Upper lobe of right lung (tissue), 1 donor: ENCODE measurements at regions not wholly inside any gene's neighbourhood (a gene's known extent, or its start where the extent isn't known, plus 50 kb on each side); places are given as distances from the start of the nearest gene placed in this dataset.

Source experiments
- ATAC-seq: fragments of 200-7000 bp; cut with Tn5 transposase; one replicate; pipeline ENCODE4 v1.9.1; 2020; ENCODE audit warnings: mild to moderate bottlenecking, moderate library complexity
- DNase-seq: peaks from one replicate; pipeline ENCODE4 v3.0.0-alpha.2; 2020
- H3K27ac ChIP-seq: fragments of 200-600 bp; one replicate; pipeline ENCODE4 v1.8.0; 2022
- H3K27me3 ChIP-seq: fragments of 200-600 bp; one replicate; pipeline ENCODE4 v1.8.0; 2022; ENCODE audit warnings: mild to moderate bottlenecking
- H3K36me3 ChIP-seq: fragments of 200-600 bp; one replicate; pipeline ENCODE4 v1.8.0; 2022
- H3K4me1 ChIP-seq: fragments of 200-600 bp; one replicate; pipeline ENCODE4 v1.8.0; 2022
- H3K4me3 ChIP-seq: fragments of 200-600 bp; one replicate; pipeline ENCODE4 v1.8.0; 2022; ENCODE audit warnings: mild to moderate bottlenecking
- H3K9me3 ChIP-seq: fragments of 200-600 bp; one replicate; pipeline ENCODE4 v1.8.0; 2022
- intact Hi-C: fragments of 100-400 bp; cut with DNase I; formaldehyde crosslinking; loops from one replicate; pipeline ENCODE4 v1.11.0; 2022
- TF ChIP-seq, protein P1 (sequence below): fragments of 200-600 bp; IDR thresholded peaks from one replicate; pipeline ENCODE4 v1.8.0; 2022; ENCODE audit warnings: antibody characterized with exemption
- donor health status: DM: no; HTN: yes; CAD: no; lungs with severe emphysema.

DNA sequence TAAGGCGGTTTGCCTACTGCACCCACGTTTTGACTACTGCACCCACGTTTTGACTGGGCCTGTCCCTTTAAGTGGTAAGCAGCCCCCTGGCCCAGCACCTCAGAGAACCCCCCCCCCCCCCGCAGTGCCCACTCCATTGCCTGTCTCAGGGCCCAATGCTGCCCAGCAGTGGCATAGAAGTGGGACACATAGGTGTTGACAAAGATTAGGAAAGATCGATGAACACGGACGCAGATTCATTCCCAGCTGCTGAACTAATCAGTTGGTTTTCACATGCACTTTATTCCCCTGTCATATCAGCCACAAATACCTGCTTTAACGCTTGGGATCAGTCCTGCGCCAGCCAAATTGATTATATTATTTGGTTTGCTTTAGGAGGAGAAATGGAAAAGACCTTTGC lies 268.8 kb upstream of the SKOR2 start:
- no peak for DNase-seq
- no peak overlapping the region for H3K4me3 ChIP-seq
- no peak overlapping the region for H3K27ac ChIP-seq
- H3K4me1 ChIP-seq: no peaks in the 10 kb centered on the region
- H3K9me3 ChIP-seq: no peaks in the 10 kb centered on the region
- no peaks in the 10 kb centered on the region for H3K27me3 ChIP-seq
- no peak for ATAC-seq
- intact Hi-C loops: no loop called here
- no peaks in the 10 kb centered on the region for H3K36me3 ChIP-seq
- TF ChIP-seq, protein P1, sequence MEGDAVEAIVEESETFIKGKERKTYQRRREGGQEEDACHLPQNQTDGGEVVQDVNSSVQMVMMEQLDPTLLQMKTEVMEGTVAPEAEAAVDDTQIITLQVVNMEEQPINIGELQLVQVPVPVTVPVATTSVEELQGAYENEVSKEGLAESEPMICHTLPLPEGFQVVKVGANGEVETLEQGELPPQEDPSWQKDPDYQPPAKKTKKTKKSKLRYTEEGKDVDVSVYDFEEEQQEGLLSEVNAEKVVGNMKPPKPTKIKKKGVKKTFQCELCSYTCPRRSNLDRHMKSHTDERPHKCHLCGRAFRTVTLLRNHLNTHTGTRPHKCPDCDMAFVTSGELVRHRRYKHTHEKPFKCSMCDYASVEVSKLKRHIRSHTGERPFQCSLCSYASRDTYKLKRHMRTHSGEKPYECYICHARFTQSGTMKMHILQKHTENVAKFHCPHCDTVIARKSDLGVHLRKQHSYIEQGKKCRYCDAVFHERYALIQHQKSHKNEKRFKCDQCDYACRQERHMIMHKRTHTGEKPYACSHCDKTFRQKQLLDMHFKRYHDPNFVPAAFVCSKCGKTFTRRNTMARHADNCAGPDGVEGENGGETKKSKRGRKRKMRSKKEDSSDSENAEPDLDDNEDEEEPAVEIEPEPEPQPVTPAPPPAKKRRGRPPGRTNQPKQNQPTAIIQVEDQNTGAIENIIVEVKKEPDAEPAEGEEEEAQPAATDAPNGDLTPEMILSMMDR: no peak

- intact Hi-C loops: no loop called here
- H3K27me3 ChIP-seq: no peaks in the 10 kb centered on the region
- DNase-seq (no peak), ATAC-seq (no peak)
- no peak overlapping the region for H3K4me3 ChIP-seq
- H3K9me3 ChIP-seq: no peaks in the 10 kb centered on the region
- TF ChIP-seq, protein P1: no peak
- H3K27ac ChIP-seq: no peak overlapping the region
- H3K36me3 ChIP-seq: no peaks in the 10 kb centered on the region
- no peaks in the 10 kb centered on the region for H3K4me1 ChIP-seq
Observed at GRCh38 chr18:47519706-47520105, 268.2 kb upstream of the SKOR2 start.

- Histone ChIP-seq H3K27ac (no peak overlapping the region), H3K4me1 (no peaks in the 10 kb centered on the region), H3K36me3 (no peaks in the 10 kb centered on the region), H3K9me3 (no peaks in the 10 kb centered on the region), H3K4me3 (no peak overlapping the region), H3K27me3 (no peaks in the 10 kb centered on the region)
- TF ChIP-seq, protein P1: no peak
- intact Hi-C loops: no loop called here
- DNase-seq: no peak
- ATAC-seq: no peak
Observed at GRCh38 chr18:47519277-47519676, 267.8 kb upstream of the SKOR2 start.

GRCh38 chr18:47513614-47514013 lies 262.2 kb upstream of the SKOR2 start:
- Histone ChIP-seq H3K4me3 (no peak overlapping the region), H3K4me1 (no peaks in the 10 kb centered on the region), H3K27ac (no peak overlapping the region), H3K27me3 (no peaks in the 10 kb centered on the region), H3K36me3 (no peaks in the 10 kb centered on the region), H3K9me3 (no peaks in the 10 kb centered on the region)
- ATAC-seq: no peak
- DNase-seq: no peak
- intact Hi-C loops: no loop called here
- TF ChIP-seq, protein P1: no peak

- no peaks in the 10 kb centered on the region for H3K4me1 ChIP-seq
- H3K27me3 ChIP-seq: no peaks in the 10 kb centered on the region
- intact Hi-C loops: no loop called here
- DNase-seq: no peak
- no peak overlapping the region for H3K27ac ChIP-seq
- H3K4me3 ChIP-seq: no peak overlapping the region
- no peaks in the 10 kb centered on the region for H3K36me3 ChIP-seq
- ATAC-seq: no peak
- TF ChIP-seq, protein P1: no peak
- no peaks in the 10 kb centered on the region for H3K9me3 ChIP-seq
Observed at GRCh38 chr18:47512726-47513435, 261.4 kb upstream of the SKOR2 start.

DNA sequence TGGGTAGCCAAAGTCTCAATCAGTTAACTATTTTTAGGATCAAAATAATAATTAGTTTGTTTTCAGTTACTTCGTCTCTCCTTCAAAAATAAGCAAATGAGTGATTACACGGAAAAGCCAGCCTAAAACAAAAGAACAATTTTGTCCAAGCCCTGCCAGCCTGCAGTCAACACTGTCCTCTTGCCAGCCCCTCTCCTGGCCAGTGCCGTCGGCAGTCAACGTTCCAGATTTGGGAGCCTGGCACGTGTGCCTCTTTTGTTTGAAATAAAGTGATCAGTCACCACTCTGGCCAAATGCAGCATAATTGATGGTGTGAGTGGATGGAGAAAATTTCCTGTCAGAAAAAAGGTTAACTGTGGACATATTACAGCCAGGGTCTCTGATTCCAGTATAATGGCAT lies 260.6 kb upstream of the SKOR2 start:
- H3K27ac ChIP-seq: no peak overlapping the region
- TF ChIP-seq, protein P1: no peak
- H3K9me3 ChIP-seq: no peaks in the 10 kb centered on the region
- DNase-seq: no peak
- ATAC-seq: no peak
- no peak overlapping the region for H3K4me3 ChIP-seq
- H3K4me1 ChIP-seq: no peaks in the 10 kb centered on the region
- H3K27me3 ChIP-seq: no peaks in the 10 kb centered on the region
- intact Hi-C loops: no loop called here
- H3K36me3 ChIP-seq: no peaks in the 10 kb centered on the region
